WTC11 (cell line): ENCODE measurements at regions not wholly inside any gene's neighbourhood (a gene's known extent, or its start where the extent isn't known, plus 50 kb on each side); places are given as distances from the start of the nearest gene placed in this dataset.

Experiments
- ATAC-seq: fragments of 200-7000 bp; cut with Tn5 transposase; 2 replicates; pipeline ENCODE4 v1.10.0; 2021; ENCODE audit warnings: mild to moderate bottlenecking, moderate library complexity
- CTCF ChIA-PET: fragments of 300-600 bp; sonication (Branson Sonifier 250); formaldehyde crosslinking; loops from one replicate; lab custom pipeline; 2021; ENCODE audit warnings: antibody characterized with exemption; lab: Charles Lee
- POLR2A ChIA-PET: fragments of 350-600 bp; sonication (Branson Sonifier 250); formaldehyde crosslinking; loops from one replicate; lab custom pipeline; 2021; ENCODE audit warnings: antibody characterized with exemption; lab: Charles Lee
- DNase-seq: peaks from one replicate; pipeline ENCODE4 v3.0.0; 2021; ENCODE audit warnings: low spot score
- H3K27ac Mint-ChIP-seq: 2 replicates; pipeline ENCODE4 v1.8.0; 2021; ENCODE audit warnings: mixed read lengths
- H3K27me3 Mint-ChIP-seq: 2 replicates; pipeline ENCODE4 v1.8.0; 2021; ENCODE audit warnings: low read depth, mild to moderate bottlenecking, moderate library complexity, mixed read lengths
- H3K36me3 Mint-ChIP-seq: 2 replicates; pipeline ENCODE4 v1.8.0; 2021; ENCODE audit warnings: mixed read lengths
- H3K4me1 Mint-ChIP-seq: 2 replicates; pipeline ENCODE4 v1.8.0; 2022; ENCODE audit warnings: mixed read lengths
- H3K4me3 Mint-ChIP-seq: 2 replicates; pipeline ENCODE4 v1.8.0; 2021; ENCODE audit warnings: mild to moderate bottlenecking, moderate library complexity, mixed read lengths
- H3K9me3 Mint-ChIP-seq: 2 replicates; pipeline ENCODE4 v1.8.0; 2021; ENCODE audit warnings: mixed read lengths
- CBFB ChIP-seq: sonication (generic); formaldehyde crosslinking; IDR thresholded peaks from 2 replicates; pipeline ENCODE4 v1.8.1; 2022; ENCODE audit warnings: mild to moderate bottlenecking, low read depth, missing genetic modification reagents
- CREB1 ChIP-seq: sonication (generic); formaldehyde crosslinking; IDR thresholded peaks from 2 replicates; pipeline ENCODE4 v1.8.0; 2023; ENCODE audit warnings: mild to moderate bottlenecking, missing genetic modification reagents
- ELF4 ChIP-seq: sonication (generic); formaldehyde crosslinking; IDR thresholded peaks from 2 replicates; pipeline ENCODE4 v1.8.1; 2022; ENCODE audit warnings: low read depth, mild to moderate bottlenecking, moderate library complexity, missing genetic modification reagents
- EMX1 ChIP-seq: fragments of 250-450 bp; sonication (Bioruptor Pico); IDR thresholded peaks from 2 replicates; pipeline ENCODE4 v1.8.0; 2021; ENCODE audit warnings: mild to moderate bottlenecking
- ESRRA ChIP-seq: sonication (generic); formaldehyde crosslinking; IDR thresholded peaks from 2 replicates; pipeline ENCODE4 v1.8.1; 2022; ENCODE audit warnings: mild to moderate bottlenecking, missing genetic modification reagents, borderline replicate concordance
- GRHL2 ChIP-seq: fragments of 250-450 bp; sonication (Bioruptor Pico); IDR thresholded peaks from 2 replicates; pipeline ENCODE4 v1.8.0; 2022; ENCODE audit warnings: mild to moderate bottlenecking, moderate library complexity; ENCODE audit not compliant: insufficient replicate concordance, severe bottlenecking
- MYBL2 ChIP-seq: sonication (generic); formaldehyde crosslinking; IDR thresholded peaks from 2 replicates; pipeline ENCODE4 v1.8.1; 2023; ENCODE audit warnings: mild to moderate bottlenecking, moderate library complexity, missing genetic modification reagents
- RORB ChIP-seq: fragments of 250-450 bp; sonication (Bioruptor Pico); IDR thresholded peaks from 2 replicates; pipeline ENCODE4 v1.9.0; 2021; ENCODE audit warnings: mild to moderate bottlenecking
- TF ChIP-seq, protein P1 (sequence below): fragments of 250-450 bp; sonication (Bioruptor Pico); IDR thresholded peaks from 2 replicates; pipeline ENCODE4 v1.9.0; 2021; ENCODE audit warnings: mild to moderate bottlenecking
- TF ChIP-seq, protein P2 (sequence below): fragments of 200-600 bp; IDR thresholded peaks from 2 replicates; pipeline ENCODE4 v1.8.0; 2022; ENCODE audit warnings: antibody characterized with exemption
- TF ChIP-seq, protein P3 (sequence below): fragments of 250-450 bp; sonication (Bioruptor Pico); conservative IDR thresholded peaks from 2 replicates; pipeline ENCODE4 v1.9.0; 2021; ENCODE audit warnings: mild to moderate bottlenecking
- TF ChIP-seq, protein P4 (sequence below): sonication (generic); formaldehyde crosslinking; IDR thresholded peaks from 2 replicates; pipeline ENCODE4 v1.8.1; 2022; ENCODE audit warnings: mild to moderate bottlenecking, missing genetic modification reagents, moderate library complexity, borderline replicate concordance
- TF ChIP-seq, protein P5 (sequence below): sonication (generic); formaldehyde crosslinking; IDR thresholded peaks from 2 replicates; pipeline ENCODE4 v1.8.1; 2022; ENCODE audit warnings: missing genetic modification reagents, borderline replicate concordance
- TF ChIP-seq, protein P6 (sequence below): fragments of 250-450 bp; sonication (Bioruptor Pico); IDR thresholded peaks from 2 replicates; pipeline ENCODE4 v2.1.2; 2022; ENCODE audit warnings: mild to moderate bottlenecking, moderate library complexity
- TF ChIP-seq, protein P7 (sequence below): sonication (generic); formaldehyde crosslinking; IDR thresholded peaks from 2 replicates; pipeline ENCODE4 v1.8.1; 2023; ENCODE audit warnings: mild to moderate bottlenecking, moderate library complexity, missing genetic modification reagents
- TF ChIP-seq, protein P8 (sequence below): fragments of 250-450 bp; sonication (Bioruptor Pico); IDR thresholded peaks from 2 replicates; pipeline ENCODE4 v1.8.0; 2021; ENCODE audit warnings: mild to moderate bottlenecking
- TF ChIP-seq, protein P9 (sequence below): sonication (generic); formaldehyde crosslinking; IDR thresholded peaks from 2 replicates; pipeline ENCODE4 v1.8.0; 2023; ENCODE audit warnings: missing genetic modification reagents
- TF ChIP-seq, protein P10 (sequence below): sonication (generic); formaldehyde crosslinking; IDR thresholded peaks from 2 replicates; pipeline ENCODE4 v1.8.0; 2022; ENCODE audit warnings: mild to moderate bottlenecking, missing genetic modification reagents

DNA sequence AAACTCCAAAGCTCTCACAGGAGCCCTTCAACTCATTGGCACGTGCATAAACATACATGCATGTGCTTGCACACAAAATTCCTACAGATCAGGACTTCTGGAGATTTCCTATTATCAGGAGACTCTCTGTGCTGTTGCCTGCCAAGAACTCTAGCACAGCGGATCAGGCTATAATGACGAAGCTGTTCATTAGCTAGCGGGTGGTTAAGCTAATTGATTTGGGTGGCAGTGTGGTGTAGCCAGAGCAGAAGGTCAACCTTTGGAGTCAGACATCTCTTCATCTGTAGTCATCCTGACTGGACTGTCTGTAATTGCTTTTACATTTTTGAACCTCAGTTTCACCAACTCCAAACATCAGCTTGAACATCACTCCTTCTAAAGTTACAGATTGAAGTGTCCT is 69.0 kb downstream of the KIF2B start:
- POLR2A ChIA-PET = no interaction called here
- no peak overlapping the region for H3K27ac Mint-ChIP-seq
- DNase-seq (no peak), ATAC-seq (no peak)
- peaks cover 15% of the 10 kb centered on the region for H3K36me3 Mint-ChIP-seq
- no peak overlapping the region for H3K4me3 Mint-ChIP-seq
- H3K9me3 Mint-ChIP-seq = peaks cover 50% of the 10 kb centered on the region
- TF ChIP-seq, protein P1, sequence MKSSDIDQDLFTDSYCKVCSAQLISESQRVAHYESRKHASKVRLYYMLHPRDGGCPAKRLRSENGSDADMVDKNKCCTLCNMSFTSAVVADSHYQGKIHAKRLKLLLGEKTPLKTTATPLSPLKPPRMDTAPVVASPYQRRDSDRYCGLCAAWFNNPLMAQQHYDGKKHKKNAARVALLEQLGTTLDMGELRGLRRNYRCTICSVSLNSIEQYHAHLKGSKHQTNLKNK (CRISPR knock-in tag) = no peak
- TF ChIP-seq ELF4 (CRISPR knock-in tag) (no peak), MYBL2 (CRISPR knock-in tag) (no peak), CBFB (CRISPR knock-in tag) (no peak), CREB1 (CRISPR knock-in tag) (no peak)
- TF ChIP-seq, protein P2, sequence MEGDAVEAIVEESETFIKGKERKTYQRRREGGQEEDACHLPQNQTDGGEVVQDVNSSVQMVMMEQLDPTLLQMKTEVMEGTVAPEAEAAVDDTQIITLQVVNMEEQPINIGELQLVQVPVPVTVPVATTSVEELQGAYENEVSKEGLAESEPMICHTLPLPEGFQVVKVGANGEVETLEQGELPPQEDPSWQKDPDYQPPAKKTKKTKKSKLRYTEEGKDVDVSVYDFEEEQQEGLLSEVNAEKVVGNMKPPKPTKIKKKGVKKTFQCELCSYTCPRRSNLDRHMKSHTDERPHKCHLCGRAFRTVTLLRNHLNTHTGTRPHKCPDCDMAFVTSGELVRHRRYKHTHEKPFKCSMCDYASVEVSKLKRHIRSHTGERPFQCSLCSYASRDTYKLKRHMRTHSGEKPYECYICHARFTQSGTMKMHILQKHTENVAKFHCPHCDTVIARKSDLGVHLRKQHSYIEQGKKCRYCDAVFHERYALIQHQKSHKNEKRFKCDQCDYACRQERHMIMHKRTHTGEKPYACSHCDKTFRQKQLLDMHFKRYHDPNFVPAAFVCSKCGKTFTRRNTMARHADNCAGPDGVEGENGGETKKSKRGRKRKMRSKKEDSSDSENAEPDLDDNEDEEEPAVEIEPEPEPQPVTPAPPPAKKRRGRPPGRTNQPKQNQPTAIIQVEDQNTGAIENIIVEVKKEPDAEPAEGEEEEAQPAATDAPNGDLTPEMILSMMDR = no peak
- TF ChIP-seq, protein P3, sequence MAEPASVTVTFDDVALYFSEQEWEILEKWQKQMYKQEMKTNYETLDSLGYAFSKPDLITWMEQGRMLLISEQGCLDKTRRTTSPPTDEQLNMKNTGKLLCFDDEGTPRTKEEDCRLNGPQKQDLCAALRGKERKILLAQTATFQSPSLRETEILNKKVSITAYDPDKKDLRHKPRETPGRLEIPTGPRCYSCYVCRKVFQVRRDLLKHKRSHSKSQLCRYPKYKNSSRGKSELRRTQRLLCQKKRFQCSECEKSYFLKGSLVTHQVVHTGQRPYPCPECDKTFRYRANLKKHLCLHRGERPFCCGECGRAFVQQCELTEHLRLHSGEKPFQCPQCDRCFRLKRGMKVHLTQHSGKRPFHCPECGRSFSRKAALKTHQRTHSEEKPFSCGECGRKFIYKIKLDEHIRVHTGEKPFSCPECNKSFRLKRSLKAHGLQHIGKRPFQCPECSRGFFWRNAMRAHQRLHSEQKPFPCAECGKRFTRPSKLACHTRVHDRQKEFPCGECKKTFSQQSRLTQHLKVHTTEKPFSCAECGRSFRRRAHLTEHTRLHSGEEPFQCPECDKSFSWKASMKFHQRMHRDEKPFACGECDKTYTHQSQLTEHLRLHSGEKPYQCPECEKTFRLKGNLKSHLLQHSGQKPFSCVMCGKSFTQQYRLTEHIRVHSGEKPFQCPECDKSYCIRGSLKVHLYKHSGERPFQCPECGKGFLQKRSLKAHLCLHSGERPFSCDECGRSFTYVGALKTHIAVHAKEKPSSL (CRISPR knock-in tag) = no peak
- TF ChIP-seq, protein P4, sequence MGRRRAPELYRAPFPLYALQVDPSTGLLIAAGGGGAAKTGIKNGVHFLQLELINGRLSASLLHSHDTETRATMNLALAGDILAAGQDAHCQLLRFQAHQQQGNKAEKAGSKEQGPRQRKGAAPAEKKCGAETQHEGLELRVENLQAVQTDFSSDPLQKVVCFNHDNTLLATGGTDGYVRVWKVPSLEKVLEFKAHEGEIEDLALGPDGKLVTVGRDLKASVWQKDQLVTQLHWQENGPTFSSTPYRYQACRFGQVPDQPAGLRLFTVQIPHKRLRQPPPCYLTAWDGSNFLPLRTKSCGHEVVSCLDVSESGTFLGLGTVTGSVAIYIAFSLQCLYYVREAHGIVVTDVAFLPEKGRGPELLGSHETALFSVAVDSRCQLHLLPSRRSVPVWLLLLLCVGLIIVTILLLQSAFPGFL (CRISPR knock-in tag) = no peak
- TF ChIP-seq, protein P5, sequence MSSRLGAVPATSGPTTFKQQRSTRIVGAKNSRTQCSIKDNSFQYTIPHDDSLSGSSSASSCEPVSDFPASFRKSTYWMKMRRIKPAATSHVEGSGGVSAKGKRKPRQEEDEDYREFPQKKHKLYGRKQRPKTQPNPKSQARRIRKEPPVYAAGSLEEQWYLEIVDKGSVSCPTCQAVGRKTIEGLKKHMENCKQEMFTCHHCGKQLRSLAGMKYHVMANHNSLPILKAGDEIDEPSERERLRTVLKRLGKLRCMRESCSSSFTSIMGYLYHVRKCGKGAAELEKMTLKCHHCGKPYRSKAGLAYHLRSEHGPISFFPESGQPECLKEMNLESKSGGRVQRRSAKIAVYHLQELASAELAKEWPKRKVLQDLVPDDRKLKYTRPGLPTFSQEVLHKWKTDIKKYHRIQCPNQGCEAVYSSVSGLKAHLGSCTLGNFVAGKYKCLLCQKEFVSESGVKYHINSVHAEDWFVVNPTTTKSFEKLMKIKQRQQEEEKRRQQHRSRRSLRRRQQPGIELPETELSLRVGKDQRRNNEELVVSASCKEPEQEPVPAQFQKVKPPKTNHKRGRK = no peak
- TF ChIP-seq, protein P6, sequence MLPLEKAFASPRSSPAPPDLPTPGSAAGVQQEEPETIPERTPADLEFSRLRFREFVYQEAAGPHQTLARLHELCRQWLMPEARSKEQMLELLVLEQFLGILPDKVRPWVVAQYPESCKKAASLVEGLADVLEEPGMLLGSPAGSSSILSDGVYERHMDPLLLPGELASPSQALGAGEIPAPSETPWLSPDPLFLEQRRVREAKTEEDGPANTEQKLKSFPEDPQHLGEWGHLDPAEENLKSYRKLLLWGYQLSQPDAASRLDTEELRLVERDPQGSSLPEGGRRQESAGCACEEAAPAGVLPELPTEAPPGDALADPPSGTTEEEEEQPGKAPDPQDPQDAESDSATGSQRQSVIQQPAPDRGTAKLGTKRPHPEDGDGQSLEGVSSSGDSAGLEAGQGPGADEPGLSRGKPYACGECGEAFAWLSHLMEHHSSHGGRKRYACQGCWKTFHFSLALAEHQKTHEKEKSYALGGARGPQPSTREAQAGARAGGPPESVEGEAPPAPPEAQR (CRISPR knock-in tag) = no peak
- TF ChIP-seq, protein P7, sequence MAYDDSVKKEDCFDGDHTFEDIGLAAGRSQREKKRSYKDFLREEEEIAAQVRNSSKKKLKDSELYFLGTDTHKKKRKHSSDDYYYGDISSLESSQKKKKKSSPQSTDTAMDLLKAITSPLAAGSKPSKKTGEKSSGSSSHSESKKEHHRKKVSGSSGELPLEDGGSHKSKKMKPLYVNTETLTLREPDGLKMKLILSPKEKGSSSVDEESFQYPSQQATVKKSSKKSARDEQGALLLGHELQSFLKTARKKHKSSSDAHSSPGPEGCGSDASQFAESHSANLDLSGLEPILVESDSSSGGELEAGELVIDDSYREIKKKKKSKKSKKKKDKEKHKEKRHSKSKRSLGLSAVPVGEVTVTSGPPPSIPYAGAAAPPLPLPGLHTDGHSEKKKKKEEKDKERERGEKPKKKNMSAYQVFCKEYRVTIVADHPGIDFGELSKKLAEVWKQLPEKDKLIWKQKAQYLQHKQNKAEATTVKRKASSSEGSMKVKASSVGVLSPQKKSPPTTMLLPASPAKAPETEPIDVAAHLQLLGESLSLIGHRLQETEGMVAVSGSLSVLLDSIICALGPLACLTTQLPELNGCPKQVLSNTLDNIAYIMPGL (CRISPR knock-in tag) = no peak
- TF ChIP-seq, all 79 proteins: peak for 0
- CTCF ChIA-PET = no interaction called here
- H3K4me1 Mint-ChIP-seq = no peaks in the 10 kb centered on the region
- H3K27me3 Mint-ChIP-seq = peaks cover 3% of the 10 kb centered on the region; the same call in 1 of the 2 replicates

DNA sequence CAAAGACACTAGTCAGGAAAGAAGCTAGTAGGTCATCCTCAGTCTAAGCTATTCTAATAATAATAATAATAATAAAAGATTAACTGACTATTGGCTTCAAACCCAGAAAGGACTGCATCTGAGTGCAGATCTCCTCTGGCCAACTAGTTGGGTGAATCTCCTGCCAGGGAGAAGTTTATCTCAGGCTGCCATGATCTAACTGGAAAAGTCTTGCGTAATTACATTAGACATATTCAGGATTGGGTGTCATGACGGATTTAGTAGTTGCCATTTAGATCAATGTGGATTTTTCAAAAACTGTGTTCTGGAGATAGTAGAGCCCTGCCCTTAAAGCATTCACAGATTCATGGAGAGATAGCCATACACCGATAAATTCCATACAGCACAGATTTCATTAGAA is 69.5 kb downstream of the KIF2B start:
- peaks cover 47% of the 10 kb centered on the region for H3K9me3 Mint-ChIP-seq
- TF ChIP-seq, protein P8, sequence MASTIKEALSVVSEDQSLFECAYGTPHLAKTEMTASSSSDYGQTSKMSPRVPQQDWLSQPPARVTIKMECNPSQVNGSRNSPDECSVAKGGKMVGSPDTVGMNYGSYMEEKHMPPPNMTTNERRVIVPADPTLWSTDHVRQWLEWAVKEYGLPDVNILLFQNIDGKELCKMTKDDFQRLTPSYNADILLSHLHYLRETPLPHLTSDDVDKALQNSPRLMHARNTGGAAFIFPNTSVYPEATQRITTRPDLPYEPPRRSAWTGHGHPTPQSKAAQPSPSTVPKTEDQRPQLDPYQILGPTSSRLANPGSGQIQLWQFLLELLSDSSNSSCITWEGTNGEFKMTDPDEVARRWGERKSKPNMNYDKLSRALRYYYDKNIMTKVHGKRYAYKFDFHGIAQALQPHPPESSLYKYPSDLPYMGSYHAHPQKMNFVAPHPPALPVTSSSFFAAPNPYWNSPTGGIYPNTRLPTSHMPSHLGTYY = no peak
- TF ChIP-seq, protein P9, sequence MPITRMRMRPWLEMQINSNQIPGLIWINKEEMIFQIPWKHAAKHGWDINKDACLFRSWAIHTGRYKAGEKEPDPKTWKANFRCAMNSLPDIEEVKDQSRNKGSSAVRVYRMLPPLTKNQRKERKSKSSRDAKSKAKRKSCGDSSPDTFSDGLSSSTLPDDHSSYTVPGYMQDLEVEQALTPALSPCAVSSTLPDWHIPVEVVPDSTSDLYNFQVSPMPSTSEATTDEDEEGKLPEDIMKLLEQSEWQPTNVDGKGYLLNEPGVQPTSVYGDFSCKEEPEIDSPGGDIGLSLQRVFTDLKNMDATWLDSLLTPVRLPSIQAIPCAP (CRISPR knock-in tag) = no peak
- TF ChIP-seq ESRRA (no peak), EMX1 (CRISPR knock-in tag) (no peak), RORB (no peak), GRHL2 (no peak)
- TF ChIP-seq, protein P10, sequence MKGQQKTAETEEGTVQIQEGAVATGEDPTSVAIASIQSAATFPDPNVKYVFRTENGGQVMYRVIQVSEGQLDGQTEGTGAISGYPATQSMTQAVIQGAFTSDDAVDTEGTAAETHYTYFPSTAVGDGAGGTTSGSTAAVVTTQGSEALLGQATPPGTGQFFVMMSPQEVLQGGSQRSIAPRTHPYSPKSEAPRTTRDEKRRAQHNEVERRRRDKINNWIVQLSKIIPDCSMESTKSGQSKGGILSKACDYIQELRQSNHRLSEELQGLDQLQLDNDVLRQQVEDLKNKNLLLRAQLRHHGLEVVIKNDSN = no peak
- TF ChIP-seq, protein P1 (CRISPR knock-in tag) = no peak
- TF ChIP-seq, protein P6 (CRISPR knock-in tag) = no peak

More for the DNA sequence above, 69.5 kb downstream of the KIF2B start:
- no peak for DNase-seq
- ChIA-PET CTCF (no interaction called here), POLR2A (no interaction called here)
- Mint-ChIP-seq H3K27ac (no peak overlapping the region), H3K4me3 (no peak overlapping the region), H3K36me3 (peaks cover 15% of the 10 kb centered on the region), H3K4me1 (no peaks in the 10 kb centered on the region), H3K27me3 (peaks cover 3% of the 10 kb centered on the region; the same call in 1 of the 2 replicates)
- ATAC-seq = no peak
